GM23338 (cell line): ENCODE measurements at regions not wholly inside any gene's neighbourhood (a gene's known extent, or its start where the extent isn't known, plus 50 kb on each side); places are given as distances from the start of the nearest gene placed in this dataset.

Experiments
- ATAC-seq: fragments of 200-7000 bp; cut with Tn5 transposase; 3 replicates; pipeline ENCODE4 v1.9.1; 2020
- DNase-seq: peaks from one replicate; pipeline ENCODE4 v3.0.0-alpha.2; 2015; ENCODE audit warnings: low spot score
- H2AFZ ChIP-seq: fragments of 200-600 bp; sonication (generic); 2 replicates; pipeline ENCODE4 v1.8.0; 2016; ENCODE audit warnings: antibody characterized with exemption, mild to moderate bottlenecking, moderate library complexity
- H3F3A ChIP-seq: fragments of 200-600 bp; sonication (generic); replicated peaks from 2 replicates; pipeline ENCODE4 v1.8.0; 2017; ENCODE audit warnings: antibody characterized with exemption, mixed run types, low read depth
- H3K27ac ChIP-seq: fragments of 200-600 bp; sonication (generic); 2 replicates; pipeline ENCODE4 v1.6.1; 2016; ENCODE audit warnings: low read depth
- H3K27me3 ChIP-seq: fragments of 200-600 bp; sonication (generic); 2 replicates; pipeline ENCODE4 v1.8.0; 2016; ENCODE audit warnings: mild to moderate bottlenecking, mixed run types, moderate library complexity; ENCODE audit not compliant: insufficient read depth
- H3K36me3 ChIP-seq: fragments of 200-600 bp; sonication (generic); 2 replicates; pipeline ENCODE4 v1.8.0; 2016; ENCODE audit warnings: mild to moderate bottlenecking; ENCODE audit not compliant: insufficient read depth
- H3K4me1 ChIP-seq: fragments of 200-600 bp; sonication (generic); 2 replicates; pipeline ENCODE4 v1.8.0; 2016; ENCODE audit warnings: mild to moderate bottlenecking, moderate library complexity; ENCODE audit not compliant: insufficient read depth
- H3K4me2 ChIP-seq: fragments of 200-600 bp; sonication (generic); 2 replicates; pipeline ENCODE4 v1.7.1; 2017; ENCODE audit warnings: mixed run types
- H3K4me3 ChIP-seq: fragments of 200-600 bp; sonication (generic); 2 replicates; pipeline ENCODE4 v1.6.1; 2016; ENCODE audit warnings: mixed run types
- H3K79me2 ChIP-seq: fragments of 200-600 bp; sonication (generic); replicated peaks from 2 replicates; pipeline ENCODE4 v1.8.0; 2017; ENCODE audit warnings: mild to moderate bottlenecking; ENCODE audit not compliant: insufficient read depth
- H3K9me2 ChIP-seq: fragments of 200-600 bp; sonication (generic); 2 replicates; pipeline ENCODE4 v1.8.0; 2017; ENCODE audit not compliant: insufficient read depth
- H4K20me1 ChIP-seq: fragments of 200-600 bp; sonication (generic); replicated peaks from 2 replicates; pipeline ENCODE4 v1.8.0; 2017; ENCODE audit warnings: mild to moderate bottlenecking; ENCODE audit not compliant: insufficient read depth
- H3K27ac Mint-ChIP-seq: 2 replicates; pipeline ENCODE4 v1.8.0; 2020; ENCODE audit warnings: inconsistent platforms, mild to moderate bottlenecking, moderate library complexity, mixed read lengths
- H3K27me3 Mint-ChIP-seq: 3 replicates; pipeline ENCODE4 v1.8.0; 2022; ENCODE audit warnings: low read depth, mild to moderate bottlenecking, moderate library complexity, mixed read lengths, inconsistent platforms; ENCODE audit not compliant: insufficient read depth, poor library complexity
- H3K36me3 Mint-ChIP-seq: 3 replicates; pipeline ENCODE4 v1.8.0; 2021; ENCODE audit warnings: low read depth, mild to moderate bottlenecking, inconsistent platforms, moderate library complexity, mixed read lengths
- H3K4me1 Mint-ChIP-seq: 3 replicates; pipeline ENCODE4 v1.8.0; 2020; ENCODE audit warnings: mild to moderate bottlenecking, inconsistent platforms, mixed read lengths
- H3K4me3 Mint-ChIP-seq: 3 replicates; pipeline ENCODE4 v1.8.0; 2021; ENCODE audit warnings: moderate library complexity, mild to moderate bottlenecking, inconsistent platforms, mixed read lengths
- H3K9me3 Mint-ChIP-seq: 3 replicates; pipeline ENCODE4 v1.8.0; 2020; ENCODE audit warnings: moderate library complexity, mild to moderate bottlenecking, inconsistent platforms, mixed read lengths
- CREB1 ChIP-seq: fragments of 250-450 bp; sonication (Bioruptor Pico); IDR thresholded peaks from 2 replicates; pipeline ENCODE4 v1.5.0; 2020; ENCODE audit warnings: low read depth, mild to moderate bottlenecking, moderate library complexity
- CTCF ChIP-seq, 2 experiments: fragments of 200-600 bp in 1 of 2; sonication (generic) in 1 of 2; conservative IDR thresholded peaks; 2 replicates each; pipeline versions ENCODE4 v1.5.1 to v1.6.1; 2016 to 2017; ENCODE audit warnings: antibody characterized with exemption in 2 of 2, low read depth in 2 of 2, mild to moderate bottlenecking in 2 of 2, moderate library complexity in 1 of 2
- EZH2 ChIP-seq: fragments of 200-600 bp; sonication (generic); IDR thresholded peaks from one replicate; pipeline ENCODE4 v1.8.0; 2017; ENCODE audit warnings: antibody characterized with exemption, mild to moderate bottlenecking, low read depth; ENCODE audit not compliant: unreplicated experiment
- EZH2phosphoT487 ChIP-seq: fragments of 200-600 bp; sonication (generic); IDR thresholded peaks from one replicate; pipeline ENCODE4 v1.8.1; 2018; ENCODE audit warnings: antibody characterized with exemption; ENCODE audit not compliant: unreplicated experiment
- JUNB ChIP-seq: IDR thresholded peaks from one replicate; pipeline ENCODE4 v1.6.1; 2016; ENCODE audit warnings: antibody characterized with exemption; ENCODE audit not compliant: unreplicated experiment
- NANOG ChIP-seq: IDR thresholded peaks from 2 replicates; pipeline ENCODE4 v1.6.1; 2016; ENCODE audit warnings: antibody characterized with exemption, borderline replicate concordance
- POLR2AphosphoS5 ChIP-seq: IDR thresholded peaks from 2 replicates; pipeline ENCODE4 v1.6.1; 2016; ENCODE audit warnings: antibody characterized with exemption, low read depth
- REST ChIP-seq: IDR thresholded peaks from one replicate; pipeline ENCODE4 v1.6.1; 2018; ENCODE audit warnings: antibody characterized with exemption; ENCODE audit not compliant: unreplicated experiment
- ZNF114 ChIP-seq: fragments of 250-450 bp; sonication (Bioruptor Pico); IDR thresholded peaks from 2 replicates; pipeline ENCODE4 v1.5.0; 2020; ENCODE audit warnings: mild to moderate bottlenecking, moderate library complexity
- ZNF462 ChIP-seq: fragments of 250-450 bp; sonication (Bioruptor Pico); IDR thresholded peaks from 2 replicates; pipeline ENCODE4 v1.5.0; 2020; ENCODE audit warnings: mild to moderate bottlenecking, moderate library complexity

- no peak for TF ChIP-seq ZNF462 (CRISPR knock-in tag)
- TF ChIP-seq EZH2phosphoT487 = no peak
- no peak for TF ChIP-seq POLR2AphosphoS5
- TF ChIP-seq REST = no peak
Observed at GRCh38 chr20:59462249-59462648, 142.1 kb upstream of the PHACTR3 start (continued).

GRCh38 chr20:59463541-59463940 is 140.8 kb upstream of the PHACTR3 start:
- no peaks in the 10 kb centered on the region for H3K27me3 ChIP-seq
- H3K9me2 ChIP-seq = no peaks in the 10 kb centered on the region; the same call in 1 of the 2 replicates
- no peak overlapping the region for H3K27ac ChIP-seq
- ATAC-seq = no peak
- Mint-ChIP-seq H3K36me3 (no peaks in the 10 kb centered on the region), H3K27me3 (peaks cover 13% of the 10 kb centered on the region), H3K9me3 (no peaks in the 10 kb centered on the region), H3K27ac (no peak overlapping the region), H3K4me1 (peaks cover 2% of the 10 kb centered on the region; the same call in 1 of the 3 replicates), H3K4me3 (no peak overlapping the region)
- no peaks in the 10 kb centered on the region for H3K4me1 ChIP-seq
- no peaks in the 10 kb centered on the region for H3K79me2 ChIP-seq
- H2AFZ ChIP-seq = no peak overlapping the region
- no peak for DNase-seq
- H4K20me1 ChIP-seq = no peaks in the 10 kb centered on the region
- no peaks in the 10 kb centered on the region for H3F3A ChIP-seq
- H3K36me3 ChIP-seq = no peaks in the 10 kb centered on the region
- no peak overlapping the region for H3K4me3 ChIP-seq
- H3K4me2 ChIP-seq = no peak overlapping the region
- TF ChIP-seq CTCF (conservative IDR thresholded peaks at IDR 0.05; ENCODE audit: low read depth in 2 of 2) (no peak), CREB1 (CRISPR knock-in tag) (no peak), EZH2phosphoT487 (no peak), EZH2 (no peak), NANOG (no peak), REST (no peak), ZNF114 (CRISPR knock-in tag) (no peak), JUNB (no peak)
